ENCODE measurements at regions not wholly inside any gene's neighbourhood (a gene's known extent, or its start where the extent isn't known, plus 50 kb on each side); places are given as distances from the start of the nearest gene placed in this dataset.

- TF ChIP-seq POLR2A (IDR thresholded peaks at IDR 0.05; ENCODE audit: low read depth, low read length) (no peak), TAF1 (IDR thresholded peaks at IDR 0.05; ENCODE audit: low read depth, low read length) (no peak), POLR2AphosphoS5 (IDR thresholded peaks at IDR 0.05; ENCODE audit: low read depth, low read length) (no peak), SPI1 (IDR thresholded peaks at IDR 0.05; ENCODE audit: low read depth, low read length) (no peak), POU2F2 (IDR thresholded peaks at IDR 0.05; ENCODE audit: low read depth, low read length) (no peak)
Observed at GRCh38 chr6:69617163-69617562, 179.6 kb downstream of the LMBRD1 start.
